ENCODE measurements at regions not wholly inside any gene's neighbourhood (a gene's known extent, or its start where the extent isn't known, plus 50 kb on each side); places are given as distances from the start of the nearest gene placed in this dataset.

GRCh38 chr16:86110134-86110533 lies 211.2 kb downstream of the IRF8 start:
- CTCF ChIA-PET = interaction anchor here (0.8 to 1.6 kb wide), 2 partner anchors 10 to 32 kb away, joined by 3 read pairs; no protein-coding TSS in a partner anchor
- BruUV-seq (replicated peaks) = no TSS peak
- Histone ChIP-seq H3K9me1 (replicated peaks; ENCODE audit: control insufficient read depth, extremely low read depth, insufficient read depth, low read length) (no peaks in the 10 kb centered on the region), H3K27me3 (ENCODE audit: control insufficient read depth in 2 of 2, insufficient read depth in 2 of 2, low read length in 2 of 2) (no peaks in the 10 kb centered on the region), H3K4me3 (replicated peaks in 1 of 3; ENCODE audit: insufficient read depth in 1 of 3, low read depth in 1 of 3, low read length in 3 of 3) (no peak overlapping the region), H3K27ac (ENCODE audit: insufficient read depth, low read depth, low read length) (no peak overlapping the region), H3K9ac (replicated peaks; ENCODE audit: extremely low read depth, insufficient read depth, low read length) (no peak overlapping the region), H2AFZ (ENCODE audit: low read depth, low read length) (no peak overlapping the region), H3K4me2 (ENCODE audit: insufficient read depth, low read length) (no peak overlapping the region), H3K9me3 (replicated peaks; ENCODE audit: control insufficient read depth, insufficient read depth, low read length) (peaks cover 2% of the 10 kb centered on the region), H3K36me3 (ENCODE audit: control insufficient read depth in 2 of 2, extremely low read depth in 1 of 2, insufficient read depth in 2 of 2, low read length in 2 of 2) (no peaks in the 10 kb centered on the region), H4K20me1 (replicated peaks; ENCODE audit: control insufficient read depth, extremely low read depth, insufficient read depth, low read length) (no peaks in the 10 kb centered on the region), H3K79me2 (ENCODE audit: control insufficient read depth, insufficient read depth, low read length) (no peaks in the 10 kb centered on the region), H3K4me1 (ENCODE audit: control insufficient read depth, extremely low read depth, insufficient read depth, low read length) (no peaks in the 10 kb centered on the region)
- dilution Hi-C loops (cut with MboI; ENCODE audit: extremely low pct_ligation_motif_present, low sequenced_read_pairs) = no loop called here
- no peak for FAIRE-seq
- no peak for TF ChIP-seq POLR2A (IDR thresholded peaks at IDR 0.05; ENCODE audit: low read depth, low read length)
- no peak for TF ChIP-seq POLR2AphosphoS5 (IDR thresholded peaks at IDR 0.05; ENCODE audit: insufficient read depth, low read depth, low read length)
- TF ChIP-seq MYC (IDR thresholded peaks at IDR 0.05; ENCODE audit: low read depth, low read length) = no peak
- TF ChIP-seq FOS (IDR thresholded peaks at IDR 0.05; ENCODE audit: borderline replicate concordance, insufficient read depth, low read length) = no peak
- no peak for TF ChIP-seq CTCF (IDR thresholded peaks at IDR 0.05; ENCODE audit: extremely low read depth in 1 of 2, insufficient read depth in 1 of 2, low read depth in 1 of 2, low read length in 2 of 2)
- TF ChIP-seq EZH2 (IDR thresholded peaks at IDR 0.05; ENCODE audit: borderline replicate concordance, low read depth, low read length, severe bottlenecking) = no peak
- TF ChIP-seq, protein P1, sequence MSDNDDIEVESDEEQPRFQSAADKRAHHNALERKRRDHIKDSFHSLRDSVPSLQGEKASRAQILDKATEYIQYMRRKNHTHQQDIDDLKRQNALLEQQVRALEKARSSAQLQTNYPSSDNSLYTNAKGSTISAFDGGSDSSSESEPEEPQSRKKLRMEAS (IDR thresholded peaks at IDR 0.05; ENCODE audit: insufficient read depth, insufficient read length) = no peak
- intact Hi-C loops (cut with micrococcal nuclease) = no loop called here
- POLR2A ChIA-PET = no interaction called here
- DNase-seq (ENCODE audit: low read depth, low spot score) = no peak

Data from endothelial cell of umbilical vein (primary cell).